ENCODE measurements at regions not wholly inside any gene's neighbourhood (a gene's known extent, or its start where the extent isn't known, plus 50 kb on each side); places are given as distances from the start of the nearest gene placed in this dataset.

DNA sequence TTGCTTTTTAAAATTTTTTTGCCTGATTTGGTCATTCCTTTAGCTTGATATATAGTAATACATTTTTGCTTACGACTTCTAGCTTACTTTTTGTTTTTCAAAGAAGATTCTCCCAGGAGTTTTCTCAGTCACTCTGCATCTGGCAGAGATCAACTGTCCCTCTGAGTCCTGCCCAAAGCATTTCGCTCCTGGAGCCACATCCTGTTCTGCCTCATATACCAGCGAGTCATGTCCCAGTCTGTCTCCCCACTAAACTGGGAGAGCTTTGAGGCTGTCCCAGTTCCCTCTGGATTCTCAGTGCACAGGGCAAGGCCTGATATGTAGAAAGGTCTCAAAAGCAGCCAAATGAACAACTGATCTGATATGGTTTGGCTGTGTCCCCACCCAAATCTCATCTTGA lies 326.3 kb downstream of the ARRDC4 start:
- Histone ChIP-seq H4K20me1 (ENCODE audit: insufficient read depth, low read length, poor library complexity, severe bottlenecking) (no peaks in the 10 kb centered on the region), H3K79me2 (ENCODE audit: insufficient read depth, low read length) (no peaks in the 10 kb centered on the region), H3K4me2 (ENCODE audit: low read depth, low read length, poor library complexity, severe bottlenecking) (no peak overlapping the region), H3K4me3 (ENCODE audit: low read length, poor library complexity, severe bottlenecking) (no peak overlapping the region), H3K4me1 (ENCODE audit: insufficient read depth, low read length, poor library complexity, severe bottlenecking) (no peaks in the 10 kb centered on the region), H3K36me3 (ENCODE audit: insufficient read depth, low read length) (no peaks in the 10 kb centered on the region), H2AFZ (ENCODE audit: low read length) (no peak overlapping the region), H3K9me2 (replicated peaks; ENCODE audit: low read depth, low read length) (no peaks in the 10 kb centered on the region), H3K27me3 (ENCODE audit: insufficient read depth, low read length, poor library complexity, severe bottlenecking) (no peaks in the 10 kb centered on the region), H3K9me3 (ENCODE audit: insufficient read depth, low read depth, low read length) (no peaks in the 10 kb centered on the region), H3F3A (ENCODE audit: low read depth) (no peaks in the 10 kb centered on the region), H3K9ac (ENCODE audit: low read depth, low read length, poor library complexity, severe bottlenecking) (no peak overlapping the region)
- no peak for TF ChIP-seq EZH2phosphoT487 (IDR thresholded peaks at IDR 0.05; ENCODE audit: borderline replicate concordance)
- TF ChIP-seq, protein P1, sequence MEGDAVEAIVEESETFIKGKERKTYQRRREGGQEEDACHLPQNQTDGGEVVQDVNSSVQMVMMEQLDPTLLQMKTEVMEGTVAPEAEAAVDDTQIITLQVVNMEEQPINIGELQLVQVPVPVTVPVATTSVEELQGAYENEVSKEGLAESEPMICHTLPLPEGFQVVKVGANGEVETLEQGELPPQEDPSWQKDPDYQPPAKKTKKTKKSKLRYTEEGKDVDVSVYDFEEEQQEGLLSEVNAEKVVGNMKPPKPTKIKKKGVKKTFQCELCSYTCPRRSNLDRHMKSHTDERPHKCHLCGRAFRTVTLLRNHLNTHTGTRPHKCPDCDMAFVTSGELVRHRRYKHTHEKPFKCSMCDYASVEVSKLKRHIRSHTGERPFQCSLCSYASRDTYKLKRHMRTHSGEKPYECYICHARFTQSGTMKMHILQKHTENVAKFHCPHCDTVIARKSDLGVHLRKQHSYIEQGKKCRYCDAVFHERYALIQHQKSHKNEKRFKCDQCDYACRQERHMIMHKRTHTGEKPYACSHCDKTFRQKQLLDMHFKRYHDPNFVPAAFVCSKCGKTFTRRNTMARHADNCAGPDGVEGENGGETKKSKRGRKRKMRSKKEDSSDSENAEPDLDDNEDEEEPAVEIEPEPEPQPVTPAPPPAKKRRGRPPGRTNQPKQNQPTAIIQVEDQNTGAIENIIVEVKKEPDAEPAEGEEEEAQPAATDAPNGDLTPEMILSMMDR (conservative IDR thresholded peaks at IDR 0.05; ENCODE audit: low read length) = no peak

DNA sequence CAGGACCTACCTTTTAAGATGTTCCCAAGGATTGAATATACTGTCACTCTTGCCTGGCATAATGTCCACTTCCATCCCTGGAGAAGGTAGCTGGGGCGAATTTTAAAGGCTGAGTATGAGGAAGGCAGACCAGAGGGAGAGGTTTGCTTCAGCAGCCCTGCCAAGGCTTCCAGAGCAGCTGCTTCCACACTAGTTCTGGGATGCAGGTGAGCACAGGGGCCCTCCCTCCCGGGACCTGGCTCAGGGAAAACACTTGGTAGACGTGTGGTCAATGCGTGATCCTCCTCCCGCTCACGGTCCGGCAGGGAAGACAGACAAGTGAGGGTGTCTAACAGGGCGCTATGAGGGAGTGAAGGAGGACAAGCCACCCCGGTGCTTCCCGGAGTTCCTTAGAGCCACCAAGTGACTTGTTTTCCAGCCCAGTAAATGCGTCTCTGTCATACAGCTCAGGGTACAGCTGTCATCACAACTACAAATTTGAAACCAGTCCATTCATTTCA lies 327.6 kb downstream of the ARRDC4 start:
- no peaks in the 10 kb centered on the region for H3K79me2 ChIP-seq (ENCODE audit: insufficient read depth, low read length)
- H3K9ac ChIP-seq (ENCODE audit: low read depth, low read length, poor library complexity, severe bottlenecking) = no peak overlapping the region
- TF ChIP-seq, protein P1 (conservative IDR thresholded peaks at IDR 0.05; ENCODE audit: low read length) = no peak
- no peak for TF ChIP-seq EZH2phosphoT487 (IDR thresholded peaks at IDR 0.05; ENCODE audit: borderline replicate concordance)
- no peaks in the 10 kb centered on the region for H3K4me1 ChIP-seq (ENCODE audit: insufficient read depth, low read length, poor library complexity, severe bottlenecking)
- H3F3A ChIP-seq (ENCODE audit: low read depth) = no peaks in the 10 kb centered on the region
- no peaks in the 10 kb centered on the region for H3K9me3 ChIP-seq (ENCODE audit: insufficient read depth, low read depth, low read length)
- H2AFZ ChIP-seq (ENCODE audit: low read length) = no peak overlapping the region
- H3K4me2 ChIP-seq (ENCODE audit: low read depth, low read length, poor library complexity, severe bottlenecking) = no peak overlapping the region
- H3K36me3 ChIP-seq (ENCODE audit: insufficient read depth, low read length) = no peaks in the 10 kb centered on the region
- no peaks in the 10 kb centered on the region for H4K20me1 ChIP-seq (ENCODE audit: insufficient read depth, low read length, poor library complexity, severe bottlenecking)
- no peaks in the 10 kb centered on the region for H3K27me3 ChIP-seq (ENCODE audit: insufficient read depth, low read length, poor library complexity, severe bottlenecking)
- H3K4me3 ChIP-seq (ENCODE audit: low read length, poor library complexity, severe bottlenecking) = no peak overlapping the region
- no peaks in the 10 kb centered on the region for H3K9me2 ChIP-seq (replicated peaks; ENCODE audit: low read depth, low read length)

DNA sequence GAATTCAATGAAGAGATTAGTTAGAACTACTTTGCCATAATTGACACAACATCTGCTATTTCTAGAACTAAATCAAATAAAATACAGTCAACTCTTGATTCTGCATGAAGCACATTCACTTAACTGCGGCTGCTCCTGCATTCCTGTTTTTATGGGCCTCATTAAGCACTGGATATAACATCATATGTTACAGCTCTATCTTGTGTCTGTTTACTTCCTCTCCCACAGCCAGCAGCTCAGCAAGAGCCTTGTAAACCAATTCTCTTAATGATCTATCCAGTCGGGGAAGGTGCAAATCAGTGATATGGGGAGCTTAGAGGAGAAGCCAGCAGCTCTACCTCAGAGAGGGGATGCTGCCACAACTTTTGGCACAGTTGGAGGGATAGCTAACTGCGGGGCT lies 329.2 kb downstream of the ARRDC4 start:
- Histone ChIP-seq H3K4me3 (ENCODE audit: low read length, poor library complexity, severe bottlenecking) (no peak overlapping the region), H3K79me2 (ENCODE audit: insufficient read depth, low read length) (no peaks in the 10 kb centered on the region), H3K9ac (ENCODE audit: low read depth, low read length, poor library complexity, severe bottlenecking) (no peak overlapping the region), H2AFZ (ENCODE audit: low read length) (no peak overlapping the region), H3K4me2 (ENCODE audit: low read depth, low read length, poor library complexity, severe bottlenecking) (no peak overlapping the region), H3K9me2 (replicated peaks; ENCODE audit: low read depth, low read length) (no peaks in the 10 kb centered on the region), H3F3A (ENCODE audit: low read depth) (no peaks in the 10 kb centered on the region), H4K20me1 (ENCODE audit: insufficient read depth, low read length, poor library complexity, severe bottlenecking) (no peaks in the 10 kb centered on the region), H3K27me3 (ENCODE audit: insufficient read depth, low read length, poor library complexity, severe bottlenecking) (no peaks in the 10 kb centered on the region), H3K36me3 (ENCODE audit: insufficient read depth, low read length) (no peaks in the 10 kb centered on the region), H3K4me1 (ENCODE audit: insufficient read depth, low read length, poor library complexity, severe bottlenecking) (no peaks in the 10 kb centered on the region), H3K9me3 (ENCODE audit: insufficient read depth, low read depth, low read length) (no peaks in the 10 kb centered on the region)
- TF ChIP-seq, protein P1 (conservative IDR thresholded peaks at IDR 0.05; ENCODE audit: low read length) = no peak

Data from Loucy (cell line).